Right forelimb (tissue), 1 donor: ENCODE measurements at regions not wholly inside any gene's neighbourhood (a gene's known extent, or its start where the extent isn't known, plus 50 kb on each side); places are given as distances from the start of the nearest gene placed in this dataset.

Experiments
- DNase-seq: peaks from one replicate; pipeline ENCODE4 v3.0.0-alpha.2; 2018

GRCh38 chr22:47604563-47604962, 842.1 kb downstream of the TBC1D22A start:
- DNase-seq = no peak

DNA sequence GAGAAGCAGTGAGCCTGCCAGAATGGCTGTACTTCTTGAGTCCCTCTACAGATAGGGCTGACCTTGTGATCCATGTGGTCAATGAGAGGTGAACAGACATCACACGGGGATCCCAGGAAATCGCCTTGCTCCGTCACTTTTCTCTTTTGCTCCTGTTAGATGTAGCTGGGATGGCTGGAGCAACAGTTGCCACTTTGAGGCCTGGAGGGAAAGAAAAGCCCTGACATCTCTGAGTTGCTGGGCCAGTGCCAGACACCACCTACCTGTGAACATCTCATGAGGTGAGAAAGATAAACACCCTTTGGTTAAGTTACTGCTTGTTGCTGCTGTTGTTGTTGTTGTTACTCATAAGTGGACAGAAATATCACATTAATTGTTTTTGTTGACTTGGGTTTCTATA, 840.3 kb downstream of the TBC1D22A start:
- no peak for DNase-seq

GRCh38 chr22:47601666-47602065, 839.2 kb downstream of the TBC1D22A start:
- DNase-seq = no peak

DNA sequence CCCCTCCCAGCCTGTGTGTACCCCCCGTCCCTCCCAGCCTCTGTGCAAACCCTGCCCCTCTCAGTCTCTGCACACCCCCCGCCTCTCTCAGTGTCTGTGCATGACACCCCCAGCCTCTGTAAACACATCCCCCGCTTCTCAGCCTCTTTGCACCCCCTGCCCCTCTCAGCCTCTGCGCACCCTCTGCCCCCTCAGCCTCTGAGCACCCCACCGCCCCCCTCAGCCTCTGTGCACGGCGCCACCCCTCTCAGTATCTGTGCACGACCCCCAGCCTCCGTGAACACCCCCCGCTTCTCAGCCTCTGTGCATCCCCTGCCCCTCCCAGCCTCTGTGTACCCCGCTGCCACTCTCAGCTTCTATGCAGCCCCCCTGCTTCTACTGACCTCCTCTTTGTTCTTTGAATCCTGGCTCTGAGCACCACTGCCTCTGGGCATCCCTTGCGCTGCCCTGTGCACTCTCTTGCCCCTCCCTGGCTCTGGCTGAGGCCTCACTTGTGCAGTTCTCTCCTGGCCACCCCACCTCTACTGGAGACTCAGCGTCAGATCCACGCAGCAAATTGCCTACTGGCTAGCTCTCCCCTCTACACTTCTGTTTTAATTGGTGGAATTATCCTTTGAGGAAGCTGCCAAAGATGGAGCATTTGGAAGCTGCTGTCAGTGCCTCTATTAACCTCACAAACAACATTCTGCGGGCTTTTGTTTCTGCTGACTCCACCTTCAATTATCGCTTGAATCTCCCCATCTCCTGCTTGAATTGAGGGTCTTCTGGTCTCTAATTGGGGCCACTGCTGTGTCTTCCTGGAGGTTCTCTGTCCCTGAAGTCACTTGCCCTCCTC, 838.6 kb downstream of the TBC1D22A start:
- DNase-seq = no peak

GRCh38 chr22:47600281-47600680, 837.8 kb downstream of the TBC1D22A start:
- no peak for DNase-seq

GRCh38 chr22:47599753-47600152, 837.3 kb downstream of the TBC1D22A start:
- no peak for DNase-seq

- no peak for DNase-seq
These were observed 836.4 kb downstream of the TBC1D22A start for GRCh38 chr22:47598864-47599263.

GRCh38 chr22:47597041-47597440, 834.6 kb downstream of the TBC1D22A start:
- no peak for DNase-seq

DNA sequence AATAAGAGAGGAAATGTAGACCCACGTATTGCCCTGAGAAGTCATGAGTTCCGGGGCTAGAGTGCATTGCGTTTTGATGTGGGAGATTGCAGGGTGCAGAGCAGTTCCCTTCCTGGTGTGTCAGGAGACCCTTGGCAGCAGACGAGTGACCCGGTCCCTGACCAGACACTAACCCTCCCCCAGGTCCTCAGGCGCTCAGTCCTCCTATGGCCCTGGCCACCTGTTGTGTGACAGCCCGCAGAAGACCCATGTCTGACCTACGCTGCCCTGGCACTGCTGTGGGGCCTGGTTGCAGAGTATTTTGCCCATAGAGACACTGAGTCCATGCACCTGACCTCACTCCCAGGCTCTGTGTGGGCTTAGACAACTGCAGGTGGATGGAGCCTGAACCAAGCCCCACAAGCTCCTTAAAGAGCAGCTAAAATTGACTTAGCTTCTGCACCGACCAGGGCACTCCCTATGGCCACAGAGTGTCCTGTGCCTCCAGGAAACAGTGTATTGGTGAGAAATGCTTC, 833.8 kb downstream of the TBC1D22A start:
- no peak for DNase-seq

GRCh38 chr22:47594836-47595521, 832.5 kb downstream of the TBC1D22A start:
- DNase-seq = no peak

GRCh38 chr22:47593911-47594311, 831.5 kb downstream of the TBC1D22A start:
- DNase-seq = no peak

- no peak for DNase-seq
These were observed 830.8 kb downstream of the TBC1D22A start for GRCh38 chr22:47593291-47593690.

DNA sequence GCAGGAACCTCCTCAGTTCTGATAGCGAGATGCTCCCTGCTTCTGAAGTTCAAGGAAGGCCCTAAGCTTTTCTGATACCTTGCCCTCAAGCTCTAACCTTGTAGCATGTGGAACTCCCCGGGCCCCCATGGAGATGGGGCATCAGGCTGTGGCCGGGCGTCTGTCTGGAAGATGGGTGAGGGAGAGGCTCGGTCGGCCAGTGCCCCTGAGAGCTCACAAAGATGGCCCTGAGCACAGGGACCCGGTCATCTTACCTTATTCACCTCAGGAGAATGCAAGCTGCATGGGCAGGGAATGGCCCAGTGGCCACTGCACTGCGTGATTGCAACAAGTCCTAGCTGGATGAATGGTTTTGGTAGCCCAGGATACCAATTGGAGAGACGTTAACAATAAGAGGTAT, 830.3 kb downstream of the TBC1D22A start:
- no peak for DNase-seq

DNA sequence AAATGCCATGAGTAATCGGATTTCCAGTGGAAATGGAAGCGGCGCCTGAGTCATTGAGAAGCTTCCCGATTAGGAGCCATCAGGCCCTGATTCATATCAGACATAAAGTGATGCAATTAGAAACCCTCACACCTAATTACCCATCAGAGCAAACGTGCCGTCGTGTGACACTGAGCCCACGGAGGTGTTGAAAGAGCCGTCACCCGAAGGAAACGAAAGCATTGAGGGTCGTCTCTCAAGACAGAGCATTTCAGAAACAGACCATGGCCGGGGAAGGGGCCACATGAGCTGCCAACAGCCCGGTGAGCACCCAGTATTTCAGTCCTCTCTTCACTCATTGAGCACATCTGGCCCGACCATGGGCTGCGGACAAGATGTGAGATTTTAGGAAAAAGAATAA, 829.3 kb downstream of the TBC1D22A start:
- no peak for DNase-seq

- DNase-seq = no peak
These were observed 828.6 kb downstream of the TBC1D22A start for GRCh38 chr22:47591016-47591415.

GRCh38 chr22:47589271-47590250, 827.1 kb downstream of the TBC1D22A start:
- DNase-seq = no peak

DNA sequence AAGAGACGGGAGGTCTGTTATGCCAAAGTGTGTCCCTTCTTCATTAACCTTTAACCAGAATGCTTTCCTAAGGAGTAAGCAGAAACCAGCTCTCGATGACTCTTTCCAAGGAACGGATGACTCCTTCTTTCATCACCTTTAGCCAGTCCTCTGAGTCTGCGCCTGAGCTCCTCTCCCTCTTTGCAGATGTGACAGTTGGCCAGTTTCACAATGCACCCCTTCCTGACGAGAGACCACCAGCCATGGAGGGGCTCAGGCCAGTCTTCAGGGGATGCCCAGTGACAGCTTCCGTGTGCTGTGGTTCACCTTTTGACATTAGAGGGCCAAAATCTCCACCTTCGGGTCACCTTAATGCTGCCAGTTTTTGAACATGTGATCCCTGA, 826.1 kb downstream of the TBC1D22A start:
- DNase-seq = no peak

DNA sequence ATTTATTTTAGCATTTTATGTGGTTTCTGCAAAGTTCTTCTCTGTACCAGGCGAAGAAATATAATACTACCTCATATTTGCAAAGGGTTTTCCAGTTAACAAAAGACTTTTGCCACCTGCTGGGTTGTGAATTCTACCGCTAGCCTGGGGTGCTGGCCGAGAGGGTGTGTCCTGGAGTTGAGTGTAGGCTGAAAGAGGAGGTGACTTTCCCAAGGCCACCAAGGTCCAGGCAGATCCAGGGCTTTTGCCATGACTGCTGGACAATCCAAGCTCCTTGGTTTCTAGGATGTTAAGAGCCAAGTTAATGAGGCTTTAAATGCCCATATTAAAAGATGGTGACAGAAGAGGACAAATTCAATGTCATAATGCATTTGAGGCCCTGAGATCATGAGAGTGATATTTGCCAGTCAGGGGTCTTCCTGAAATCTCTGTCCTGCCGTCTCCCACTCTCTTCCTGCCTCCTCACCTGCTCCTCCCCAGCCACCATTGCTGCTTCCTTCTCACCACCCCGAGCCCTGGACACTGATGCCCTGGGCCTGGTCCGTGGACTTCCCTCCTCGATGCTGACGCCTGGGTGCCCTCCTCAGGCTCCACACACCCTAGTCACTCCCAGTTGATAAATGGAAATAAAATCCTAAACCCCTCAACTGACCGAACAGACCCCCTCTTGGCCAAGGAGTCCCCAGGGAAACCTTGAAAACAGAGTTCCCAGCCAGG, 825.6 kb downstream of the TBC1D22A start:
- no peak for DNase-seq

GRCh38 chr22:47587361-47587760, 824.9 kb downstream of the TBC1D22A start:
- no peak for DNase-seq

DNA sequence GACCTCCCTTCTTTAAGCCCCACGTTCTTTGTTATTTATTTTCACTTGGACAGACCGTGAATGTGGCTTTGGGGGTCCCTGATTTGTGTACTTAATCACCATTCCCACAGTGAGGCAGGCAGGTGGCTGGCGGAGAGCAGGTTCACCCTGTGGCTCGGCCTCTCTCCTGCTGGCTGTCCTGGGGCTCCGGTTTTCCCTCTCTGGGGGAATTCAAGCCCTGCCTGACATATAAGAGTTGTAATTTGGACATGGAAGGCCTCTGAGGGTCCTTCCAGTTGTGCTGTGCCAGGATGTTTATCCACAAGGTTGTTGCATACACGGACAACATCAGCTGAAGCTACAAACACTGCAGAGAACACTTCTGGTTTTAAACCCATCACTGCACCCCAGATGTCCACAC, 824.5 kb downstream of the TBC1D22A start:
- DNase-seq = no peak

GRCh38 chr22:47586038-47586437, 823.6 kb downstream of the TBC1D22A start:
- no peak for DNase-seq

DNA sequence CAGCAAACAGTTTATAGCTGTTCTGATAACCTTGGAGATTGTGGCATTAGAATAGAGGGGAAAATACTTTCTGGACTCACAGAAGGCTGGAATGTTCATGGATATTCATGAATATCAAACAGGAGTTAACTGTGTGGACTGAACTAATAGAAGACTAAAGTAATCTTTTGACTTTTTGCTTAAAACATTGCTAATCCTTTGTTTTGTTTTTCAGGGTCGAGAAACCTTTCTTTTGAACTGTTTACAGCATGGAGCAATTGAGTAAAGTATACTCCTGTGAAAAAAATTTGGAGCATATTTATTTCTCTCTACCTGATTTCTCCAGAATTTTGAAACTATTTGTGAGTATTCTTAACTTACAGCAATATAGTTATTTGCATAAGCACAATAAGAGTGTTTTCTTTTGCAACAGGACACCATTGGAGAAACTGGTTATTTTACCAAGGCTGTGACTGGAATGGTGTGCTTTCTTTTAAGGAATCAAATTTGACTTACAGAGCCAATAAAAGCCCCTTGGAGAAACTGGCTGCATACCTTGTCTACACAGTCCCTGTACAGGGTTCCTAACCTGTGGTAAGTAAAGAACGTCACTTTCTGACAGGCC, 821.6 kb downstream of the TBC1D22A start:
- no peak for DNase-seq
